Esophagus muscularis mucosa (tissue), 4 donors: ENCODE measurements at regions not wholly inside any gene's neighbourhood (a gene's known extent, or its start where the extent isn't known, plus 50 kb on each side); places are given as distances from the start of the nearest gene placed in this dataset.

ENCODE experiments used
- EP300 ChIP-seq: sonication (generic); formaldehyde crosslinking; IDR thresholded peaks from one replicate; pipeline ENCODE4 v1.6.1; 2017; ENCODE audit warnings: antibody characterized with exemption
- POLR2AphosphoS5 ChIP-seq, 2 donors: sonication (generic); formaldehyde crosslinking; IDR thresholded peaks; one replicate each; pipeline ENCODE4 v1.6.1; 2017; ENCODE audit warnings: antibody characterized with exemption in 2 of 2
- TF ChIP-seq, protein P1 (sequence below), 3 experiments: fragments of 200-600 bp in 2 of 3; fragments of 450-650 bp in 1 of 3; sonication (generic) in 2 of 3; IDR thresholded peaks; one replicate each; pipeline ENCODE4 v1.5.1; 2017 to 2019; ENCODE audit warnings: antibody characterized with exemption in 3 of 3, mild to moderate bottlenecking in 2 of 3, moderate library complexity in 1 of 3

DNA sequence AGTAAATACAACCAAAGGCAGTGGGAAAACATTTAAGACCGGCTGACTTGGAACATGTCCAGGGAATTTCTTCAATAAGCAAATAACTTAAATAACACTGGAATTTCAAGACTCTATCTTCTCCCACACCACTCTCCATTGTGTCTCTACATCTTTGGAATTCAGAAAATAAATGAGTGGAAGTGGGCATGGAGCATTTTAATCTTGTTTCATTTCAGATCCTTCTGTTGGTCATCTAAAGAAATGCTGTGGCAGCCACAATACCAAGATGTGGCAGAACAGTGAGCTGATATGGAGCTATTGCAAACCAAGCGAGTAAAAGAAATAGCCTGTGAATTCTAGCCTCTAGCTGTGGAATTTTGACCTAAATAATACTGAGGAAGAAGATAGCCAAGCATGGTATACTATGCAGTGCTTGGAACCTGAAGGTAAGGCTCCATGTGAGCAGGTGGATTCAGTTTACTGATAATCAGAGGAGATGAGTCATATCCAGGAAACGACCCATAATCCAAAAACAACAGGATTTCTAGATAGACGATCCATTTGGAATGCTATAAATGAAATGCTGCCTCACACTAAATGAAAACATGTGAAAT lies 157.1 kb upstream of the SCN7A start:
- TF ChIP-seq, protein P1, sequence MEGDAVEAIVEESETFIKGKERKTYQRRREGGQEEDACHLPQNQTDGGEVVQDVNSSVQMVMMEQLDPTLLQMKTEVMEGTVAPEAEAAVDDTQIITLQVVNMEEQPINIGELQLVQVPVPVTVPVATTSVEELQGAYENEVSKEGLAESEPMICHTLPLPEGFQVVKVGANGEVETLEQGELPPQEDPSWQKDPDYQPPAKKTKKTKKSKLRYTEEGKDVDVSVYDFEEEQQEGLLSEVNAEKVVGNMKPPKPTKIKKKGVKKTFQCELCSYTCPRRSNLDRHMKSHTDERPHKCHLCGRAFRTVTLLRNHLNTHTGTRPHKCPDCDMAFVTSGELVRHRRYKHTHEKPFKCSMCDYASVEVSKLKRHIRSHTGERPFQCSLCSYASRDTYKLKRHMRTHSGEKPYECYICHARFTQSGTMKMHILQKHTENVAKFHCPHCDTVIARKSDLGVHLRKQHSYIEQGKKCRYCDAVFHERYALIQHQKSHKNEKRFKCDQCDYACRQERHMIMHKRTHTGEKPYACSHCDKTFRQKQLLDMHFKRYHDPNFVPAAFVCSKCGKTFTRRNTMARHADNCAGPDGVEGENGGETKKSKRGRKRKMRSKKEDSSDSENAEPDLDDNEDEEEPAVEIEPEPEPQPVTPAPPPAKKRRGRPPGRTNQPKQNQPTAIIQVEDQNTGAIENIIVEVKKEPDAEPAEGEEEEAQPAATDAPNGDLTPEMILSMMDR (IDR thresholded peaks at IDR 0.05): no peak
- TF ChIP-seq EP300: no peak
- TF ChIP-seq POLR2AphosphoS5 (IDR thresholded peaks at IDR 0.05): no peak
